Epithelial cell of prostate (primary cell): ENCODE measurements at regions not wholly inside any gene's neighbourhood (a gene's known extent, or its start where the extent isn't known, plus 50 kb on each side); places are given as distances from the start of the nearest gene placed in this dataset.
"Not testable (repeated sequence)": the region's sequence is repeated elsewhere in the genome, so short reads cannot be mapped to it uniquely, and the experiment has no call there.

Experiments
- DNase-seq: peaks from one replicate; pipeline ENCODE4 v3.0.0-alpha.2; 2011; ENCODE audit warnings: low read depth, low spot score
- H3K27ac ChIP-seq: fragments of 450-650 bp; 2 replicates; pipeline ENCODE4 v1.5.1; 2017; ENCODE audit warnings: mild to moderate bottlenecking

GRCh38 chr3:151557068-151557840 is 96.4 kb upstream of the IGSF10 start:
- no peak for DNase-seq
- no peak overlapping the region for H3K27ac ChIP-seq

- no peak for DNase-seq
- H3K27ac ChIP-seq, result no peak overlapping the region
These were observed 95.7 kb upstream of the IGSF10 start for GRCh38 chr3:151556596-151556995.

DNA sequence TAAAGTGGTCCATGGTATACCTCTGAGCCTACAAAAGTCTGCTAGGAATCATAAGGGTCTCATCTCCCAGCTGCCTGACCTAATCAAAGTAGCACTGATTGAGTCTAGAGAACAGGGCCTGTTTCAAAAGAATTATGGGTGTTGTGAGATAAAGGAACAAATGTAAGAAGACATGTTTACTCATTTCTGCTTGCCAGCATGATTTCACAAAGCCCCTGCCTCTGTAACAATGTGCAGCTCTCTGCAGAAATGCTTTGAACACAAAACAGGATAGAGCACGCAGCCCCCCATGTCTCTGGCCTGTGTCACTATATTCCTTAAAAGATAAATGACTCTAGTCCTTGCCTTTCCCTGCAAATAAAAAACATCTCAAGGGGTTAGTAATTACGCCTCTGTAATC is 94.7 kb upstream of the IGSF10 start:
- H3K27ac ChIP-seq, result no peak overlapping the region
- DNase-seq, result no peak

GRCh38 chr3:151553888-151554287 is 93.0 kb upstream of the IGSF10 start:
- no peak overlapping the region for H3K27ac ChIP-seq
- no peak for DNase-seq

GRCh38 chr3:151552589-151552988 is 91.7 kb upstream of the IGSF10 start:
- no peak overlapping the region for H3K27ac ChIP-seq
- no peak for DNase-seq

GRCh38 chr3:151550642-151551041 is 89.8 kb upstream of the IGSF10 start:
- H3K27ac ChIP-seq, result no peak overlapping the region
- no peak for DNase-seq

- H3K27ac ChIP-seq, result no peak overlapping the region
- DNase-seq, result no peak
These were observed 89.3 kb upstream of the IGSF10 start for GRCh38 chr3:151550025-151550618.

- no peak for DNase-seq
- H3K27ac ChIP-seq, result no peak overlapping the region
These were observed 87.3 kb upstream of the IGSF10 start for GRCh38 chr3:151548195-151548594.

DNA sequence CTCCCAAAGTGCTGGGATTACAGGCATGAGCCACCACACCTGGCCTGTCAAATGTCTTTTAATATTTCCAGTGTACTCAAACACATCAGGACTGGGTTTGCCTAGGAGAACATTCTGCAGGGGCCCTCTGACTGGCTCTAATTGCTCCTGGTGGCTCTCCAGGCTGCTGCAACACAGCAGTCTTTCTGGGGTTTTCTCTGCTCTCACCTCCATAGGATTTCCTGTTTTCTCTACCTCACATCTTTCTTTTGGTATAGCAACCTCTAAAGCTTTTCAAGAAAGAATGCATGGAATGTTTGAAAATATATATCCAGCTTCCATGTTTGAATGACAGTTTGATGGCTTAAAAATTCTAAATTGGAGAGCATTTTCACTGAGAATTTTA is 83.3 kb upstream of the IGSF10 start:
- no peak overlapping the region for H3K27ac ChIP-seq

GRCh38 chr3:151541178-151541577 is 80.3 kb upstream of the IGSF10 start:
- DNase-seq, result no peak
- no peak overlapping the region for H3K27ac ChIP-seq

More for the DNA sequence above, 83.3 kb upstream of the IGSF10 start:
- DNase-seq, result no peak

DNA sequence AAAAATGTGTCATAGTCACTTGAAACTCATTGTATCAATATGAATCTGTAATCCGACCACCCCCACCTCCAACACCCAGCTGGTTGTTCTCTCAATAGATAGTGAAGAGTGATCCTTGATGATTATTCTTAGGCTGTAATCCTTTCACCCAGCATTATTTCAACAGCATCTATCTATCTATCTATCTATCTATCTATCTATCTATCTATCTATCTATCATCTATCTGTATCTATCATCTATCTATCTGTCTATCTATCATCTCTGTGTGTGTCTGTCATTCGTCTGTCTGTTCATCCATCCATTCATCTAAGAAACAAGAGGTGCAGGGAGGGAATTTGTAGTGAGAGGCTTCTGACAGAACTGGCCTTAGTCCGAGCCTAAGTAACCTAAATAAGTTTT is 78.7 kb upstream of the IGSF10 start:
- no peak overlapping the region for H3K27ac ChIP-seq
- no peak for DNase-seq

DNA sequence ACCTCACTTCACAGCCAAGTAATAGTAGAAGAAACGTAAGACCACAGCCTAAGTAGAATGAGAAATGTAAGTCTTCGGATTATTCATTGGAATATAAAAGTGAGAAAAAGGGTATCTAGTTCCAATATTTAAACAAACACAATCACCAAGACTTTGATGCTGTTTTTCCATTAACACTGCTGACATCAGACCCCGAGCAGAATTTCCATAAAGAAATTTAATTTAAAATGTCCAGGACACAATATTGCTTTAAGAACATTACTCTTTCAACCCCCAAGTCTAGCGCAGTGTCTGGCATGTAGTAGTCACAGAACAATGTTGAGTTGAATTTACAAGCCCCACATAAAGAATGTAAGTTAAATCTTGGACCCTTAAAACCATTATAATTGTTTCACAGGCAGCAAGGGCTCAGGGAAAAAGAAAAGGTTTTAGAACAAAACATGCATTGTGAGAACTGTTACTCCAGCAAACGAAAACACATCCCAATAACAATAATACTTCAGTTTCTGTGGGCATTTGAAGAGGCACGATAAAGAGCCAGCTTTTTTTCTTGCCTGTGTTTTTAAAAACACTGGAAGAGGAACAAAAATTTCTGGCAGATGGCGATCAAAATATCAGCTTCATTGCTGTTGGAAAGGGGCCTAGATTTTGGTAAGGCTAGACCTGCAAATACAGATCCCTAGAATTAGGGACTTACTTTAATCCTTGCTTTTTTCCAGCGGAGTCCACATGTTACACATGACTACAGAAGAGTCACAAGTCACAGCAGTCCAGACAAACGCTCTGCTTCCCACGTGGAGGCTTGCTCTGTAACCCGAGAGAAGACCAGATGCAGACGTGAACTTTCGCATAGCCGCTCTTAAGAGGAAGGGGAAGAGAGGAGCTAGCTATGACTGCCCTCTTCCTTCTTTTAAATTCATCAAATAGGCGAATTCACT is 77.9 kb upstream of the IGSF10 start:
- no peak overlapping the region for H3K27ac ChIP-seq
- no peak for DNase-seq

DNA sequence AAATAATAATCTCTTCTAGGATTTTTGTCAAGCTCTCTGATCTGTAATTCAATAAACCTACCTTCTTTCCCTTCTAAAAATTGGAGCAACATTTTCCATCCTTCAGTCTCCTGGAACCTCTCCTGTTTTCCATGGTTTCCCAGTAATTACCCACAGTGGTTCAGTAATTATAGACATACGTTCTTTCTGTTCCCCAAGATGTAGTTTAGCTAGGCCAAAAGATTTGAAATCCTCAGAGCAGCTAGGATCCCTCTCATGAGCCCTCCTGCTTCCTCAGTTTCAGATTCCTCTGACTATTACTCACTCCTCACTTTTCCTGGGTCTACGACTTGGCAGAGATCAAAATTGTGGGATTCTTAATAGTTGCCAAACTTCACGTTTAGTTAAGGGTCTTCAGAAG is 76.9 kb upstream of the IGSF10 start:
- DNase-seq, result no peak
- H3K27ac ChIP-seq, result no peak overlapping the region

GRCh38 chr3:151526757-151527156 is 65.9 kb upstream of the IGSF10 start:
- no peak overlapping the region for H3K27ac ChIP-seq
- no peak for DNase-seq

DNA sequence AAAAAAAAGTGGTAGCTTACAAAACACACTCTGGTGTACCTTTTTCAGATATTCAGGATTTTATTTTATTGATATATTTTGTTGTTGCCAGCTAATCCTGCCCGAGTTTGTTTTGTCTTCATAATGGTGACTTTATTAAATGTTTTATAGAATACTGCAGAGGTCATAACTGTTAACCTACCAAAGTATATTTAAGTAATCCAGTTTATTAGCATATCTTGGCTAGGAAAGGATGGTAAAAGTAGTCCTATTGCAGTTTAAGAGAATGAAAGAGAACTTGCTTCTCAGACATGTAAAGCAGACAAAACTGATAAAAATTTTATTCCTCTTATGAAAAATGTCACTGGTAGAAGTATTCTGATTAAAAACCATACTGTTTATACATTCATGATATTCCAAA is 59.2 kb upstream of the IGSF10 start:
- no peak for DNase-seq
- H3K27ac ChIP-seq, result no peak overlapping the region

- not testable (repeated sequence) for DNase-seq, H3K27ac ChIP-seq
These were observed 50.6 kb upstream of the IGSF10 start for GRCh38 chr3:151511433-151511832.
